ENCODE measurements at regions not wholly inside any gene's neighbourhood (a gene's known extent, or its start where the extent isn't known, plus 50 kb on each side); places are given as distances from the start of the nearest gene placed in this dataset.
A peak's percentile ranks its signal among the peaks of the same experiment; 100 is the strongest.
"Not testable (repeated sequence)": the region's sequence is repeated elsewhere in the genome, so short reads cannot be mapped to it uniquely, and the experiment has no call there.

- no peaks in the 10 kb centered on the region for H3K27me3 Mint-ChIP-seq (ENCODE audit: low read depth)
- no peak for DNase-seq (ENCODE audit: low read depth, low spot score)
- no peak overlapping the region for H3K27ac Mint-ChIP-seq (ENCODE audit: unreplicated experiment)
- no peak overlapping the region for H3K4me3 Mint-ChIP-seq
- no peak for TF ChIP-seq CTCF (conservative IDR thresholded peaks at IDR 0.05)
- peaks cover 2% of the 10 kb centered on the region for H3K36me3 Mint-ChIP-seq (ENCODE audit: low read depth)
- no peaks in the 10 kb centered on the region for H3K4me1 Mint-ChIP-seq
- no peaks in the 10 kb centered on the region for H3K9me3 Mint-ChIP-seq
These were observed 761.4 kb downstream of the GRIK2 start for GRCh38 chr6:102154874-102155273.

GRCh38 chr6:102169802-102170201 is 776.3 kb downstream of the GRIK2 start:
- H3K27ac Mint-ChIP-seq (ENCODE audit: unreplicated experiment), result peak overlapping the region; percentile 95
- not testable (repeated sequence) for H3K27me3 Mint-ChIP-seq (ENCODE audit: low read depth); H3K4me1 Mint-ChIP-seq; DNase-seq (ENCODE audit: low read depth, low spot score)
- H3K36me3 Mint-ChIP-seq (ENCODE audit: low read depth), result peaks cover 23% of the 10 kb centered on the region
- peaks cover 21% of the 10 kb centered on the region for H3K9me3 Mint-ChIP-seq
- H3K4me3 Mint-ChIP-seq, result peak overlapping the region; percentile 87

- Mint-ChIP-seq H3K9me3 (no peaks in the 10 kb centered on the region), H3K4me3 (no peak overlapping the region), H3K4me1 (no peaks in the 10 kb centered on the region), H3K27me3 (ENCODE audit: low read depth) (no peaks in the 10 kb centered on the region), H3K27ac (ENCODE audit: unreplicated experiment) (no peak overlapping the region), H3K36me3 (ENCODE audit: low read depth) (peaks cover 3% of the 10 kb centered on the region)
- TF ChIP-seq CTCF (conservative IDR thresholded peaks at IDR 0.05), result no peak
- no peak for DNase-seq (ENCODE audit: low read depth, low spot score)
These were observed 793.7 kb downstream of the GRIK2 start for GRCh38 chr6:102187186-102187585.

GRCh38 chr6:102195311-102195710 is 801.8 kb downstream of the GRIK2 start:
- no peak for TF ChIP-seq CTCF (conservative IDR thresholded peaks at IDR 0.05)
- Mint-ChIP-seq H3K4me3 (no peak overlapping the region), H3K4me1 (no peaks in the 10 kb centered on the region), H3K27me3 (ENCODE audit: low read depth) (no peaks in the 10 kb centered on the region), H3K9me3 (peaks cover 22% of the 10 kb centered on the region), H3K36me3 (ENCODE audit: low read depth) (peaks cover 23% of the 10 kb centered on the region), H3K27ac (ENCODE audit: unreplicated experiment) (no peak overlapping the region)
- DNase-seq (ENCODE audit: low read depth, low spot score), result no peak

- H3K36me3 Mint-ChIP-seq (ENCODE audit: low read depth), result peaks cover 20% of the 10 kb centered on the region
- no peak overlapping the region for H3K4me3 Mint-ChIP-seq
- H3K4me1 Mint-ChIP-seq, result no peaks in the 10 kb centered on the region
- H3K27ac Mint-ChIP-seq (ENCODE audit: unreplicated experiment), result no peak overlapping the region
- DNase-seq (ENCODE audit: low read depth, low spot score), result no peak
- H3K9me3 Mint-ChIP-seq, result peaks cover 22% of the 10 kb centered on the region
- TF ChIP-seq CTCF (conservative IDR thresholded peaks at IDR 0.05), result no peak
- H3K27me3 Mint-ChIP-seq (ENCODE audit: low read depth), result no peaks in the 10 kb centered on the region
These were observed 803.7 kb downstream of the GRIK2 start for GRCh38 chr6:102197211-102197610.

- H3K4me3 Mint-ChIP-seq, result no peak overlapping the region
- H3K27me3 Mint-ChIP-seq (ENCODE audit: low read depth), result no peaks in the 10 kb centered on the region
- H3K36me3 Mint-ChIP-seq (ENCODE audit: low read depth), result no peaks in the 10 kb centered on the region
- TF ChIP-seq CTCF (conservative IDR thresholded peaks at IDR 0.05), result no peak
- no peaks in the 10 kb centered on the region for H3K4me1 Mint-ChIP-seq
- H3K27ac Mint-ChIP-seq (ENCODE audit: unreplicated experiment), result no peak overlapping the region
- DNase-seq (ENCODE audit: low read depth, low spot score), result no peak
- peaks cover 14% of the 10 kb centered on the region for H3K9me3 Mint-ChIP-seq
These were observed 810.8 kb downstream of the GRIK2 start for GRCh38 chr6:102204351-102204750.
